Mesenchymal stem cell (in vitro differentiated cells and primary cell): ENCODE measurements at regions not wholly inside any gene's neighbourhood (a gene's known extent, or its start where the extent isn't known, plus 50 kb on each side); places are given as distances from the start of the nearest gene placed in this dataset.
A peak's percentile ranks its signal among the peaks of the same experiment; 100 is the strongest.

Experiments used
- DNase-seq: peaks from one replicate; pipeline ENCODE4 v3.0.0-alpha.2; 2013
- H2AFZ ChIP-seq: one replicate; pipeline ENCODE4 v1.6.1; 2013; ENCODE audit warnings: low read depth, mild to moderate bottlenecking, control low read depth, inconsistent platforms, low read length, moderate library complexity
- H2AK5ac ChIP-seq: 2 replicates; pipeline ENCODE4 v1.6.1; 2013; ENCODE audit warnings: low read length, moderate library complexity, mild to moderate bottlenecking, inconsistent platforms; ENCODE audit not compliant: severe bottlenecking
- H2BK120ac ChIP-seq: one replicate; pipeline ENCODE4 v1.6.1; 2013; ENCODE audit warnings: low read depth, mild to moderate bottlenecking, inconsistent platforms, low read length, moderate library complexity
- H2BK12ac ChIP-seq, 2 experiments: one replicate each; pipeline ENCODE4 v1.6.1; 2013; ENCODE audit warnings: inconsistent platforms in 2 of 2, low read length in 2 of 2, mild to moderate bottlenecking in 2 of 2, moderate library complexity in 2 of 2, control low read depth in 1 of 2
- H2BK15ac ChIP-seq: one replicate; pipeline ENCODE4 v1.6.1; 2013; ENCODE audit warnings: mild to moderate bottlenecking, low read depth, inconsistent platforms; ENCODE audit not compliant: poor library complexity, severe bottlenecking
- H2BK5ac ChIP-seq: 2 replicates; pipeline ENCODE4 v1.6.1; 2013; ENCODE audit warnings: low read depth, mild to moderate bottlenecking, low read length, control low read depth, inconsistent platforms; ENCODE audit not compliant: poor library complexity, severe bottlenecking
- H3K14ac ChIP-seq, 2 experiments: one replicate each; pipeline ENCODE4 v1.6.1; 2013; ENCODE audit warnings: inconsistent platforms in 2 of 2, low read length in 2 of 2, control low read depth in 1 of 2, mild to moderate bottlenecking in 1 of 2, moderate library complexity in 1 of 2
- H3K18ac ChIP-seq, 2 experiments: one replicate each; pipeline ENCODE4 v1.6.1; 2013; ENCODE audit warnings: inconsistent platforms in 2 of 2, low read length in 2 of 2, control low read depth in 1 of 2, low read depth in 1 of 2, mild to moderate bottlenecking in 1 of 2
- H3K23ac ChIP-seq, 2 experiments: one replicate each; pipeline ENCODE4 v1.6.1; 2013; ENCODE audit warnings: inconsistent platforms in 2 of 2, low read length in 2 of 2, mild to moderate bottlenecking in 2 of 2, moderate library complexity in 2 of 2, control low read depth in 1 of 2
- H3K27ac ChIP-seq: 2 replicates; pipeline ENCODE4 v1.5.1; 2013; ENCODE audit warnings: mild to moderate bottlenecking, moderate library complexity, low read length, control low read depth, inconsistent platforms; ENCODE audit not compliant: poor library complexity, severe bottlenecking
- H3K27me3 ChIP-seq, 2 experiments: 2 replicates each; pipeline versions ENCODE4 v1.6.1 to v1.7.0; 2013; ENCODE audit warnings: low read length in 2 of 2, mild to moderate bottlenecking in 2 of 2, moderate library complexity in 2 of 2, control low read depth in 1 of 2, inconsistent platforms in 1 of 2; ENCODE audit not compliant: control insufficient read depth in 1 of 2, insufficient read depth in 1 of 2
- H3K36me3 ChIP-seq, 2 experiments: 2 replicates each; pipeline versions ENCODE4 v1.6.1 to v1.7.0; 2013; ENCODE audit warnings: low read length in 2 of 2, control low read depth in 1 of 2, inconsistent platforms in 1 of 2, low read depth in 1 of 2, mild to moderate bottlenecking in 1 of 2; ENCODE audit not compliant: insufficient read depth in 2 of 2, control insufficient read depth in 1 of 2
- H3K4ac ChIP-seq, 2 experiments: one replicate each; pipeline ENCODE4 v1.6.1; 2013; ENCODE audit warnings: inconsistent platforms in 2 of 2, low read length in 2 of 2, mild to moderate bottlenecking in 2 of 2, moderate library complexity in 2 of 2, control low read depth in 1 of 2, low read depth in 1 of 2
- H3K4me1 ChIP-seq: 2 replicates; pipeline ENCODE4 v1.6.1; 2013; ENCODE audit warnings: low read depth, low read length, control low read depth; ENCODE audit not compliant: control insufficient read depth, insufficient read depth
- H3K4me2 ChIP-seq: 2 replicates; pipeline ENCODE4 v1.6.1; 2013; ENCODE audit warnings: low read length, mild to moderate bottlenecking, inconsistent platforms; ENCODE audit not compliant: poor library complexity, severe bottlenecking
- H3K4me3 ChIP-seq, 2 experiments: 2 replicates each; pipeline versions ENCODE4 v1.5.1 to v1.7.0; 2013; ENCODE audit warnings: low read length in 2 of 2, mild to moderate bottlenecking in 2 of 2, control low read depth in 1 of 2, low read depth in 1 of 2; ENCODE audit not compliant: insufficient read depth in 1 of 2
- H3K79me1 ChIP-seq: replicated peaks from 2 replicates; pipeline ENCODE4 v1.6.1; 2013; ENCODE audit warnings: mild to moderate bottlenecking, control low read depth, low read length, inconsistent platforms; ENCODE audit not compliant: poor library complexity, severe bottlenecking
- H3K9ac ChIP-seq: 2 replicates; pipeline ENCODE4 v1.7.0; 2013; ENCODE audit warnings: mild to moderate bottlenecking, low read length, moderate library complexity
- H3K9me3 ChIP-seq: 2 replicates; pipeline ENCODE4 v1.7.0; 2013; ENCODE audit warnings: mild to moderate bottlenecking, low read length; ENCODE audit not compliant: control insufficient read depth
- H4K8ac ChIP-seq: one replicate; pipeline ENCODE4 v1.6.1; 2013; ENCODE audit warnings: inconsistent platforms, mild to moderate bottlenecking, low read length, moderate library complexity
- H4K91ac ChIP-seq: one replicate; pipeline ENCODE4 v1.6.1; 2013; ENCODE audit warnings: mild to moderate bottlenecking, low read length, inconsistent platforms
- WGBS: methylation state at CpG from one replicate; pipeline ENCODE4 v1.1.7; 2013; ENCODE audit warnings: mixed read lengths; 5-methylcytosine and 5-hydroxymethylcytosine counted together

GRCh38 chr3:56889131-56889530, 87.4 kb upstream of the ARHGEF3 start:
- Histone ChIP-seq H2BK5ac (no peak overlapping the region), H3K4me2 (no peak overlapping the region), H2AK5ac (no peak overlapping the region), H3K4ac (no peak overlapping the region), H3K36me3 (no peaks in the 10 kb centered on the region), H3K79me1 (no peaks in the 10 kb centered on the region), H2BK12ac (no peak overlapping the region), H2AFZ (no peak overlapping the region), H3K9me3 (no peaks in the 10 kb centered on the region), H2BK15ac (no peak overlapping the region), H3K4me3 (no peak overlapping the region), H3K27me3 (no peaks in the 10 kb centered on the region), H3K18ac (no peak overlapping the region), H4K91ac (no peak overlapping the region), H3K14ac (no peak overlapping the region), H3K9ac (no peak overlapping the region), H3K23ac (no peak overlapping the region), H3K4me1 (no peaks in the 10 kb centered on the region), H4K8ac (no peak overlapping the region), H3K27ac (no peak overlapping the region), H2BK120ac (no peak overlapping the region)
- no peak for DNase-seq
- WGBS, result 95% methylated on average over 7 of the region's 7 CpGs

- Histone ChIP-seq H4K8ac (no peak overlapping the region), H3K4me2 (no peak overlapping the region), H3K27me3 (no peaks in the 10 kb centered on the region), H2BK15ac (no peak overlapping the region), H3K27ac (no peak overlapping the region), H3K9ac (no peak overlapping the region), H3K18ac (no peak overlapping the region), H3K23ac (no peak overlapping the region), H2BK5ac (no peak overlapping the region), H2AK5ac (no peak overlapping the region), H3K14ac (no peak overlapping the region), H3K4ac (no peak overlapping the region), H2BK120ac (no peak overlapping the region), H3K9me3 (no peaks in the 10 kb centered on the region), H3K4me1 (no peaks in the 10 kb centered on the region), H4K91ac (no peak overlapping the region), H3K4me3 (no peak overlapping the region), H2AFZ (no peak overlapping the region), H2BK12ac (no peak overlapping the region), H3K36me3 (no peaks in the 10 kb centered on the region), H3K79me1 (no peaks in the 10 kb centered on the region)
- no peak for DNase-seq
- WGBS, result 94% methylated on average over 1 of the region's 2 CpGs
These were observed 85.8 kb upstream of the ARHGEF3 start for GRCh38 chr3:56887402-56888025.

GRCh38 chr3:56886314-56886713, 84.6 kb upstream of the ARHGEF3 start:
- Histone ChIP-seq H3K14ac (no peak overlapping the region), H2BK5ac (no peak overlapping the region), H3K23ac (no peak overlapping the region), H3K9me3 (no peaks in the 10 kb centered on the region), H3K18ac (no peak overlapping the region), H2BK15ac (no peak overlapping the region), H3K4me2 (no peak overlapping the region), H2AK5ac (no peak overlapping the region), H3K36me3 (peaks cover 0 to 5% of the 10 kb centered on the region in 2 experiments), H2AFZ (no peak overlapping the region), H3K4me1 (no peaks in the 10 kb centered on the region), H4K8ac (no peak overlapping the region), H3K4ac (no peak overlapping the region), H4K91ac (no peak overlapping the region), H2BK12ac (no peak overlapping the region), H3K4me3 (no peak overlapping the region), H3K79me1 (no peaks in the 10 kb centered on the region), H3K27ac (no peak overlapping the region), H2BK120ac (no peak overlapping the region), H3K27me3 (no peaks in the 10 kb centered on the region), H3K9ac (no peak overlapping the region)
- peak; percentile 25 for DNase-seq
- 85% methylated on average over 5 of the region's 6 CpGs for WGBS

DNA sequence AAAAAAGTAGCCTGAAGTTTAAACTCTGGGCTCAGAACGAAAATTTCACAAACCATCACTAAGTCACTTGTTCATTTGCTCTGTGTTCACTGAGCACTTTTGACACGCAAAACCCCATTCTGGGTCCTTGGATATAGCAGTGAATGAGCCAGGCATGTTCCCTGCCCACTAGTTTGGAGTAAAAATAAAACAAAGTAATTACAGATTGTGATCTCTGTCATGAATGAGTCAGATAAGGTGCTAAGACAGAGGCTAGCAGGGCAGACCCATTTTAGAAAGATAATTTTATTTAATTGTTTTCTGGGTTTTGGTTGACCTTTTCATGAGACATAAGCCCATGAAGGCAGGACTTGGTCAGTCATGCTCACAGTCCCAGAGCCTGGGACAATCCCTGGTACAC, 84.1 kb upstream of the ARHGEF3 start:
- H2BK120ac ChIP-seq, result no peak overlapping the region
- WGBS, result 100% methylated on average over 2 of the region's 2 CpGs

More for the DNA sequence above, 84.1 kb upstream of the ARHGEF3 start:
- Histone ChIP-seq H3K36me3 (peaks cover 0 to 7% of the 10 kb centered on the region in 2 experiments), H3K23ac (no peak overlapping the region), H3K79me1 (no peaks in the 10 kb centered on the region), H3K27ac (no peak overlapping the region), H2BK12ac (no peak overlapping the region), H3K4me1 (no peaks in the 10 kb centered on the region), H3K9ac (no peak overlapping the region), H4K91ac (no peak overlapping the region), H3K27me3 (no peaks in the 10 kb centered on the region), H2AFZ (no peak overlapping the region), H3K14ac (no peak overlapping the region), H3K4me3 (no peak overlapping the region), H3K18ac (no peak overlapping the region), H2BK15ac (no peak overlapping the region), H3K4me2 (no peak overlapping the region), H2AK5ac (no peak overlapping the region), H3K4ac (no peak overlapping the region), H2BK5ac (no peak overlapping the region), H3K9me3 (no peaks in the 10 kb centered on the region), H4K8ac (no peak overlapping the region)
- DNase-seq, result no peak
